Neural progenitor cell (in vitro differentiated cells): ENCODE measurements at regions not wholly inside any gene's neighbourhood (a gene's known extent, or its start where the extent isn't known, plus 50 kb on each side); places are given as distances from the start of the nearest gene placed in this dataset.

ENCODE experiments used
- DNase-seq: peaks from one replicate; pipeline ENCODE4 v3.0.0-alpha.2; 2016; ENCODE audit warnings: low spot score
- H2AFZ ChIP-seq: fragments of 200-600 bp; sonication (generic); replicated peaks from 2 replicates; pipeline ENCODE4 v1.6.1; 2016; ENCODE audit warnings: antibody characterized with exemption
- H3F3A ChIP-seq: fragments of 200-600 bp; sonication (generic); 2 replicates; pipeline ENCODE4 v1.6.1; 2016; ENCODE audit warnings: antibody characterized with exemption, low read depth
- H3K27ac ChIP-seq: fragments of 200-600 bp; sonication (generic); 2 replicates; pipeline ENCODE4 v1.5.1; 2016; ENCODE audit warnings: mild to moderate bottlenecking
- H3K27me3 ChIP-seq: fragments of 200-600 bp; sonication (generic); 2 replicates; pipeline ENCODE4 v1.6.1; 2016; ENCODE audit warnings: mild to moderate bottlenecking, moderate library complexity
- H3K36me3 ChIP-seq: fragments of 200-600 bp; sonication (generic); 2 replicates; pipeline ENCODE4 v1.5.1; 2016
- H3K4me1 ChIP-seq: fragments of 200-600 bp; sonication (generic); 2 replicates; pipeline ENCODE4 v1.6.1; 2016; ENCODE audit warnings: mixed run types
- H3K4me2 ChIP-seq: fragments of 200-600 bp; sonication (generic); 2 replicates; pipeline ENCODE4 v1.6.1; 2016
- H3K4me3 ChIP-seq: fragments of 200-600 bp; sonication (generic); 2 replicates; pipeline ENCODE4 v1.5.1; 2016
- H3K79me2 ChIP-seq: fragments of 200-600 bp; sonication (generic); 2 replicates; pipeline ENCODE4 v1.6.1; 2016; ENCODE audit warnings: low read depth
- H3K9ac ChIP-seq: fragments of 200-600 bp; sonication (generic); 2 replicates; pipeline ENCODE4 v1.6.1; 2016
- H3K9me3 ChIP-seq: fragments of 200-600 bp; sonication (generic); 2 replicates; pipeline ENCODE4 v1.5.1; 2016; ENCODE audit warnings: low read depth
- H4K20me1 ChIP-seq: fragments of 200-600 bp; sonication (generic); 2 replicates; pipeline ENCODE4 v1.6.1; 2016; ENCODE audit warnings: low read depth
- H3K27ac Mint-ChIP-seq: 3 replicates; pipeline ENCODE4 v1.8.0; 2021; ENCODE audit warnings: mixed read lengths
- H3K27me3 Mint-ChIP-seq: 2 replicates; pipeline ENCODE4 v1.8.0; 2022; ENCODE audit warnings: low read depth, mild to moderate bottlenecking, inconsistent platforms, moderate library complexity, mixed read lengths; ENCODE audit not compliant: insufficient read depth
- H3K36me3 Mint-ChIP-seq: 3 replicates; pipeline ENCODE4 v1.8.0; 2021; ENCODE audit warnings: mixed read lengths
- H3K4me1 Mint-ChIP-seq: 3 replicates; pipeline ENCODE4 v1.8.0; 2021; ENCODE audit warnings: mixed read lengths
- H3K4me3 Mint-ChIP-seq: 3 replicates; pipeline ENCODE4 v1.8.0; 2021; ENCODE audit warnings: mild to moderate bottlenecking, moderate library complexity, mixed read lengths
- H3K9me3 Mint-ChIP-seq: 3 replicates; pipeline ENCODE4 v1.8.0; 2020; ENCODE audit warnings: mixed read lengths
- CTCF ChIP-seq: fragments of 200-600 bp; sonication (generic); IDR thresholded peaks from 2 replicates; pipeline ENCODE4 v1.5.1; 2017; ENCODE audit warnings: antibody characterized with exemption, mild to moderate bottlenecking
- EZH2 ChIP-seq: fragments of 200-600 bp; sonication (generic); IDR thresholded peaks from 2 replicates; pipeline ENCODE4 v1.6.1; 2017; ENCODE audit warnings: antibody characterized with exemption, mild to moderate bottlenecking, moderate library complexity
- EZH2phosphoT487 ChIP-seq: fragments of 200-600 bp; sonication (generic); IDR thresholded peaks from 2 replicates; pipeline ENCODE4 v1.6.1; 2017; ENCODE audit warnings: antibody characterized with exemption

GRCh38 chr12:58765076-58765475, 155.2 kb downstream of the LRIG3 start:
- Mint-ChIP-seq H3K9me3 (peaks cover 5% of the 10 kb centered on the region), H3K27ac (no peak overlapping the region), H3K4me1 (peaks cover 50% of the 10 kb centered on the region), H3K36me3 (no peaks in the 10 kb centered on the region), H3K27me3 (peaks cover under 1% of the 10 kb centered on the region), H3K4me3 (no peak overlapping the region)
- Histone ChIP-seq H2AFZ (no peak overlapping the region), H3K79me2 (no peaks in the 10 kb centered on the region), H3K9ac (no peak overlapping the region), H4K20me1 (no peaks in the 10 kb centered on the region), H3K9me3 (no peaks in the 10 kb centered on the region), H3F3A (no peaks in the 10 kb centered on the region), H3K4me3 (no peak overlapping the region), H3K4me1 (peaks cover 9% of the 10 kb centered on the region), H3K4me2 (no peak overlapping the region), H3K36me3 (no peaks in the 10 kb centered on the region), H3K27ac (no peak overlapping the region), H3K27me3 (no peaks in the 10 kb centered on the region)
- no peak for TF ChIP-seq EZH2
- TF ChIP-seq EZH2phosphoT487 = no peak
- TF ChIP-seq CTCF = no peak
- DNase-seq = no peak

DNA sequence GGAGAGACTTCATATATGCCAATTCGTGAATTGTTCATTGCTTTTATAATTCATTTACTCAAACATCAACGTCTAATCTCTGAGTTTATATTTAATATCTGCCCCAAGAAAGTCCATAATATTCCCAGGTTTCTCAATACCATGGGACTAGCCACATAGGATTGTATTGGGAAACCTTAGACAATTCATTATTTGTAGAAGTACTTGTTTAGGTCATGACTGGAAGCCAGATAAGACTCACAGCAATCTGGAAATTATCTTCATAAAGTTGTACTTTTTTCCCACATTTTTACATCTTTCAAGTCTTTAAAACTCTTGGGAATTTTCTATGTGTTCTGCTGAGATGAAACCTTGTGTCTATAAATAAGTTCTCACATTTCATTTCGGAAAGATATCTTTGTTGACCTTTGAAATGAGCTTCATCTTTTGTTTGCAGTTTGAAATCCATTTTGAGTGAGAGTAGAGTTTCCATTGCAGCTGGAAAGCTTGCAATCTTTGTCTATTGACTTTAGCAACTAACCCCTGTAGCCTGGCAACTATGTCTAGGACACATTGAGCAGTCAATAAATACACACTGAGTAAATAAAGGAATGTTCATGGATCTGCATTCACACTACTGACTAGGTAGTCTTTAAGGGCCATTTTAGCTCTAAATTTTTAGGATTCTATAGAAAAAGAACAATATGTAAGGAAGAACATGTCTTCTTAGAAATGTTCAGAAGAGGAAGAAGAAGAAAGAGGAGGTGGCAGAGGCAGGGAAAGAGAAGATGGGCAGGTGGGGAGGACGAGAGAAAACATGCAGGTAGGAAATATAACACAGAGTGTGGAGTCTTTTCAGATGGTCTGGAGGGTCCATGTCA, 154.4 kb downstream of the LRIG3 start:
- H3K36me3 ChIP-seq = no peaks in the 10 kb centered on the region
- no peak for DNase-seq
- no peaks in the 10 kb centered on the region for H4K20me1 ChIP-seq
- H2AFZ ChIP-seq = no peak overlapping the region
- H3K27ac Mint-ChIP-seq = peak overlapping the region; percentile 43
- peaks cover 3% of the 10 kb centered on the region for H3K27me3 Mint-ChIP-seq
- H3K27me3 ChIP-seq = no peaks in the 10 kb centered on the region
- H3K9me3 Mint-ChIP-seq = peaks cover 6% of the 10 kb centered on the region
- H3K9ac ChIP-seq = no peak overlapping the region
- H3K4me1 ChIP-seq = peaks cover 8% of the 10 kb centered on the region
- H3K36me3 Mint-ChIP-seq = no peaks in the 10 kb centered on the region
- TF ChIP-seq EZH2 (no peak), EZH2phosphoT487 (no peak), CTCF (no peak)
- no peak overlapping the region for H3K4me3 ChIP-seq
- H3F3A ChIP-seq = no peaks in the 10 kb centered on the region
- H3K9me3 ChIP-seq = no peaks in the 10 kb centered on the region
- H3K4me3 Mint-ChIP-seq = no peak overlapping the region
- no peak overlapping the region for H3K27ac ChIP-seq
- H3K79me2 ChIP-seq = no peaks in the 10 kb centered on the region
- H3K4me1 Mint-ChIP-seq = peaks cover 45% of the 10 kb centered on the region
- H3K4me2 ChIP-seq = no peak overlapping the region

DNA sequence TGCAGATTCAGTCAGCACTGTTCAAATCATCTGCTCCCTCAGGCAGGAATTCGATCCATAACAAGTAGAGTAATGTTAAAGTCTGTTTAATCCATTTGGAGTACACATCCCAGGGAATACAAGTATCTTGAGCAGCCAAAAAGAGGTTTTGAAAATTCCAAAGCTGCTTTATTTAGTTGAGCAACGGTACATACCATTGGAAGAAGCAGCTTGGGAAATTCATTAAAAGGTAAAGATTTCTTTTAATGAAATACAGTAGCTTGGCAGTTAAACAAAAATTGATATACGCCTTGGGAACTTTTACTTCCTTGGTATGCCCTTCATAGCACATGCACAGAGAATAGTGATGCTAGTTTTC, 153.8 kb downstream of the LRIG3 start:
- H3K27ac ChIP-seq = no peak overlapping the region
- no peak overlapping the region for H3K4me3 Mint-ChIP-seq
- H3K27me3 Mint-ChIP-seq = peaks cover 4% of the 10 kb centered on the region
- H4K20me1 ChIP-seq = no peaks in the 10 kb centered on the region
- H3K27ac Mint-ChIP-seq = peak overlapping the region; percentile 43
- peaks cover 2% of the 10 kb centered on the region for H3K4me1 ChIP-seq
- no peak overlapping the region for H3K4me2 ChIP-seq
- H3K36me3 ChIP-seq = no peaks in the 10 kb centered on the region
- DNase-seq = no peak
- H3F3A ChIP-seq = no peaks in the 10 kb centered on the region
- H3K4me1 Mint-ChIP-seq = peaks cover 39% of the 10 kb centered on the region
- H3K9ac ChIP-seq = no peak overlapping the region
- H3K9me3 Mint-ChIP-seq = peaks cover 8% of the 10 kb centered on the region
- no peak for TF ChIP-seq EZH2
- no peak for TF ChIP-seq EZH2phosphoT487
- TF ChIP-seq CTCF = no peak
- H3K4me3 ChIP-seq = no peak overlapping the region
- no peaks in the 10 kb centered on the region for H3K79me2 ChIP-seq
- no peaks in the 10 kb centered on the region for H3K27me3 ChIP-seq
- H3K9me3 ChIP-seq = no peaks in the 10 kb centered on the region
- no peak overlapping the region for H2AFZ ChIP-seq
- no peaks in the 10 kb centered on the region for H3K36me3 Mint-ChIP-seq
